ENCODE measurements at regions not wholly inside any gene's neighbourhood (a gene's known extent, or its start where the extent isn't known, plus 50 kb on each side); places are given as distances from the start of the nearest gene placed in this dataset.

GRCh38 chr6:14540810-14541540 lies 423.4 kb downstream of the CD83 start:
- no peak for DNase-seq (ENCODE audit: low read depth, low spot score)
- no peak overlapping the region for H3K27ac ChIP-seq (ENCODE audit: low read length)
- CTCF ChIA-PET = no interaction called here

GRCh38 chr6:14542670-14543366 lies 425.2 kb downstream of the CD83 start:
- intact Hi-C loops (cut with micrococcal nuclease; ENCODE audit: unreplicated experiment) = no loop called here
- POLR2A ChIA-PET = no interaction called here
- Histone ChIP-seq H3K27ac (ENCODE audit: low read length) (no peak overlapping the region), H3K9me3 (ENCODE audit: control insufficient read depth, insufficient read depth, low read depth, low read length) (no peaks in the 10 kb centered on the region), H3K36me3 (ENCODE audit: control insufficient read depth, insufficient read depth, low read length) (no peaks in the 10 kb centered on the region), H3K27me3 (ENCODE audit: control insufficient read depth, insufficient read depth, low read length) (no peaks in the 10 kb centered on the region), H3K4me3 (ENCODE audit: low read depth in 2 of 2, low read length in 2 of 2) (no peak overlapping the region), H3K4me1 (ENCODE audit: control insufficient read depth, insufficient read depth, low read length) (no peaks in the 10 kb centered on the region)
- ATAC-seq (no peak), DNase-seq (ENCODE audit: low read depth, low spot score) (no peak)
- in situ Hi-C loops (cut with HindIII; ENCODE audit: low pct_unique_long_range_greater_than_20kb, low sequenced_read_pairs) = no loop called here
- CTCF ChIA-PET = interaction anchor here (0.6 kb wide), 1 partner anchor 902 kb away, joined by 3 read pairs; no protein-coding TSS in a partner anchor
- no TSS peak for BruUV-seq (replicated peaks)
- TF ChIP-seq TCF7L2 (IDR thresholded peaks at IDR 0.05; ENCODE audit: low read depth, low read length) = no peak
- no peak for TF ChIP-seq POLR2AphosphoS5 (IDR thresholded peaks at IDR 0.05; ENCODE audit: low read depth, low read length)
- TF ChIP-seq SIN3A (IDR thresholded peaks at IDR 0.05; ENCODE audit: borderline replicate concordance, insufficient read depth, low read depth, low read length) = no peak
- no peak for TF ChIP-seq CTCF (IDR thresholded peaks at IDR 0.05)

More at GRCh38 chr6:14540810-14541540, 423.4 kb downstream of the CD83 start:
- TF ChIP-seq POLR2AphosphoS5 (IDR thresholded peaks at IDR 0.05; ENCODE audit: low read depth, low read length) (no peak), SIN3A (IDR thresholded peaks at IDR 0.05; ENCODE audit: borderline replicate concordance, insufficient read depth, low read depth, low read length) (no peak), TCF7L2 (IDR thresholded peaks at IDR 0.05; ENCODE audit: low read depth, low read length) (no peak), REST (IDR thresholded peaks at IDR 0.05; ENCODE audit: insufficient read depth in 1 of 2, low read depth in 2 of 2, low read length in 1 of 2) (no peak), CTCF (IDR thresholded peaks at IDR 0.05) (no peak)
- in situ Hi-C loops (cut with HindIII; ENCODE audit: low pct_unique_long_range_greater_than_20kb, low sequenced_read_pairs) (no loop called here), intact Hi-C loops (cut with micrococcal nuclease; ENCODE audit: unreplicated experiment) (no loop called here)
- Histone ChIP-seq H3K4me3 (ENCODE audit: low read depth in 2 of 2, low read length in 2 of 2) (no peak overlapping the region), H3K9me3 (ENCODE audit: control insufficient read depth, insufficient read depth, low read depth, low read length) (no peaks in the 10 kb centered on the region), H3K36me3 (ENCODE audit: control insufficient read depth, insufficient read depth, low read length) (no peaks in the 10 kb centered on the region), H3K27me3 (ENCODE audit: control insufficient read depth, insufficient read depth, low read length) (no peaks in the 10 kb centered on the region), H3K4me1 (ENCODE audit: control insufficient read depth, insufficient read depth, low read length) (no peaks in the 10 kb centered on the region)
- no TSS peak for BruUV-seq (replicated peaks)
- POLR2A ChIA-PET = no interaction called here
- ATAC-seq = no peak
